Ishikawa (cell line): ENCODE measurements at regions not wholly inside any gene's neighbourhood (a gene's known extent, or its start where the extent isn't known, plus 50 kb on each side); places are given as distances from the start of the nearest gene placed in this dataset.

Experiments
- CEBPB ChIP-seq: IDR thresholded peaks from 2 replicates; pipeline ENCODE4 v1.6.1; 2012
- CREB1 ChIP-seq: IDR thresholded peaks from 2 replicates; pipeline ENCODE4 v1.6.1; 2012; ENCODE audit warnings: low read depth
- EGR1 ChIP-seq: IDR thresholded peaks from 2 replicates; pipeline ENCODE4 v1.6.1; 2012
- EP300 ChIP-seq: IDR thresholded peaks from 2 replicates; pipeline ENCODE4 v1.6.1; 2012; ENCODE audit warnings: borderline replicate concordance
- FOXM1 ChIP-seq: IDR thresholded peaks from 2 replicates; pipeline ENCODE4 v1.6.1; 2012; ENCODE audit warnings: low read depth, borderline replicate concordance
- NFIC ChIP-seq: IDR thresholded peaks from 2 replicates; pipeline ENCODE4 v1.6.1; 2012
- RAD21 ChIP-seq: IDR thresholded peaks from 2 replicates; pipeline ENCODE4 v1.6.1; 2012; ENCODE audit warnings: low read depth
- TAF1 ChIP-seq: IDR thresholded peaks from 2 replicates; pipeline ENCODE4 v1.6.1; 2012; ENCODE audit warnings: low read depth, mild to moderate bottlenecking
- TCF12 ChIP-seq: IDR thresholded peaks from 2 replicates; pipeline ENCODE4 v1.6.1; 2012; ENCODE audit warnings: low read depth
- TEAD4 ChIP-seq: IDR thresholded peaks from 2 replicates; pipeline ENCODE4 v1.6.1; 2012
- YY1 ChIP-seq: IDR thresholded peaks from 2 replicates; pipeline ENCODE4 v1.6.1; 2012; ENCODE audit warnings: low read depth
- ZBTB7A ChIP-seq: IDR thresholded peaks from 2 replicates; pipeline ENCODE4 v1.6.1; 2012; ENCODE audit warnings: low read depth
- TF ChIP-seq, protein P1 (sequence below): IDR thresholded peaks from 2 replicates; pipeline ENCODE4 v1.6.1; 2012; ENCODE audit warnings: low read depth, mild to moderate bottlenecking
- TF ChIP-seq, protein P2 (sequence below): IDR thresholded peaks from 2 replicates; pipeline ENCODE4 v1.6.1; 2012
- TF ChIP-seq, protein P3 (sequence below): IDR thresholded peaks from 2 replicates; pipeline ENCODE4 v1.6.1; 2012

DNA sequence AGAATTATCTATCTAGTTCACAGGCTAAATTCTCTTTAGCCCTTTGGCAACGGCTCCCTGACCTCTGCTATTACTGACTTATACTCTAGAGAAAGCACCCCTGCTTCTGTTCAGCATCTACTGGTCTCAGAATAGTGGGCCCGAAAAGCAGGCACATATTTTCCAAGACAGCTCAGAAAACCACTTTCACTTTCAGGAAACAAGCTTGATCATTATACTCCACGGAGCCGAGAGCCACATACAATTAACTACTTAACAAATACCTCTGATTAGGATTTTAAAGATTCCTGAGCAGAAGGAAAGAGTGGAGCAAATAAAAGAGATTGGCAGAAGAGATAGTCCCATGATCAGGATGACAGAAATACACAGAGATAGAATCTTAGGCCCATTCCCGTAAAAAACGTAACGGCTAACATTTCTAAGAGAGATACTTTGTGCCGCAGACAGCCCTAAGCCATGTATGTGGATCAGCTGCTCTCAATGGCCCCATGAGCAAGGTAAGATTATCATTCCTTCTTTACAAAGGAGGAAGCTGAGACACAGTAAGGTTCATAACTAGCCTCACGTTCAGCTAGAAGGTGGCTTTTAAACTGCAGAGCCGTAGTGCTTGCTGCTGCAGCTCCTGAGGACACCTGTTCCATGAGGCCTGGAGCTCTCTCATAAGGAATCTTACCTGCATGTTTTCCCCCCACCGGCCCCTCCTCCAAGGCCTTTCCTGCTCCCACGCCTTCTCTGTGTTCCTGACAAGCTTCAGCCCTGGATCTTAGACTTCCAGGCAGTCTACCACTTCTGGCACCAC, 227.2 kb downstream of the FOXO1 start:
- TF ChIP-seq EP300 (no peak), EGR1 (no peak), TCF12 (no peak), NFIC (no peak), FOXM1 (no peak), CREB1 (no peak), TEAD4 (no peak), ZBTB7A (no peak), RAD21 (no peak), CEBPB (no peak), YY1 (no peak), TAF1 (no peak)
- TF ChIP-seq, protein P1, sequence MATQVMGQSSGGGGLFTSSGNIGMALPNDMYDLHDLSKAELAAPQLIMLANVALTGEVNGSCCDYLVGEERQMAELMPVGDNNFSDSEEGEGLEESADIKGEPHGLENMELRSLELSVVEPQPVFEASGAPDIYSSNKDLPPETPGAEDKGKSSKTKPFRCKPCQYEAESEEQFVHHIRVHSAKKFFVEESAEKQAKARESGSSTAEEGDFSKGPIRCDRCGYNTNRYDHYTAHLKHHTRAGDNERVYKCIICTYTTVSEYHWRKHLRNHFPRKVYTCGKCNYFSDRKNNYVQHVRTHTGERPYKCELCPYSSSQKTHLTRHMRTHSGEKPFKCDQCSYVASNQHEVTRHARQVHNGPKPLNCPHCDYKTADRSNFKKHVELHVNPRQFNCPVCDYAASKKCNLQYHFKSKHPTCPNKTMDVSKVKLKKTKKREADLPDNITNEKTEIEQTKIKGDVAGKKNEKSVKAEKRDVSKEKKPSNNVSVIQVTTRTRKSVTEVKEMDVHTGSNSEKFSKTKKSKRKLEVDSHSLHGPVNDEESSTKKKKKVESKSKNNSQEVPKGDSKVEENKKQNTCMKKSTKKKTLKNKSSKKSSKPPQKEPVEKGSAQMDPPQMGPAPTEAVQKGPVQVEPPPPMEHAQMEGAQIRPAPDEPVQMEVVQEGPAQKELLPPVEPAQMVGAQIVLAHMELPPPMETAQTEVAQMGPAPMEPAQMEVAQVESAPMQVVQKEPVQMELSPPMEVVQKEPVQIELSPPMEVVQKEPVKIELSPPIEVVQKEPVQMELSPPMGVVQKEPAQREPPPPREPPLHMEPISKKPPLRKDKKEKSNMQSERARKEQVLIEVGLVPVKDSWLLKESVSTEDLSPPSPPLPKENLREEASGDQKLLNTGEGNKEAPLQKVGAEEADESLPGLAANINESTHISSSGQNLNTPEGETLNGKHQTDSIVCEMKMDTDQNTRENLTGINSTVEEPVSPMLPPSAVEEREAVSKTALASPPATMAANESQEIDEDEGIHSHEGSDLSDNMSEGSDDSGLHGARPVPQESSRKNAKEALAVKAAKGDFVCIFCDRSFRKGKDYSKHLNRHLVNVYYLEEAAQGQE: no peak
- TF ChIP-seq, protein P2, sequence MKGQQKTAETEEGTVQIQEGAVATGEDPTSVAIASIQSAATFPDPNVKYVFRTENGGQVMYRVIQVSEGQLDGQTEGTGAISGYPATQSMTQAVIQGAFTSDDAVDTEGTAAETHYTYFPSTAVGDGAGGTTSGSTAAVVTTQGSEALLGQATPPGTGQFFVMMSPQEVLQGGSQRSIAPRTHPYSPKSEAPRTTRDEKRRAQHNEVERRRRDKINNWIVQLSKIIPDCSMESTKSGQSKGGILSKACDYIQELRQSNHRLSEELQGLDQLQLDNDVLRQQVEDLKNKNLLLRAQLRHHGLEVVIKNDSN: no peak
- TF ChIP-seq, protein P3, sequence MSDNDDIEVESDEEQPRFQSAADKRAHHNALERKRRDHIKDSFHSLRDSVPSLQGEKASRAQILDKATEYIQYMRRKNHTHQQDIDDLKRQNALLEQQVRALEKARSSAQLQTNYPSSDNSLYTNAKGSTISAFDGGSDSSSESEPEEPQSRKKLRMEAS: no peak

DNA sequence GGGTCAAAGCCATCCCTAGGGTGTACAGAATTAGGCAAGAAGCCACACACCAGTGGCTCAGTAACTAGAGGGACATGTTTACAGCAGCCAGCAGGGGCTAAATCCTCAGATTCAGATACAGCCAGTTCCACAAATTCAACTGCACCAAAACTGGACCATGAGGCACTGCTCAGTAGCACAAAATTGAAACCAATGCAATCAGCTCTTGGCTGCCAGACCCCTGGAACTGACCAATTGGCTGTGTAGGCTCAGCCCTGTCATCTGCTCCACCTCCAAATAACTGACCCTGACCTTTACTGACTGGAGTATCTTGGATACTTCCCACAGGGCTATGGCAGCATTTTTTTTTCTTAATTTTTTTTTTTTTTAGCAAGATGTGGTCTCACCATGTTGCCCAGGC, 226.5 kb downstream of the FOXO1 start:
- TF ChIP-seq YY1 (no peak), CREB1 (no peak), TEAD4 (no peak), NFIC (no peak), ZBTB7A (no peak), TAF1 (no peak), EP300 (no peak), CEBPB (no peak), EGR1 (no peak), FOXM1 (no peak)
- TF ChIP-seq, protein P1: no peak
- TF ChIP-seq, protein P3: no peak
- TF ChIP-seq, protein P2: no peak

DNA sequence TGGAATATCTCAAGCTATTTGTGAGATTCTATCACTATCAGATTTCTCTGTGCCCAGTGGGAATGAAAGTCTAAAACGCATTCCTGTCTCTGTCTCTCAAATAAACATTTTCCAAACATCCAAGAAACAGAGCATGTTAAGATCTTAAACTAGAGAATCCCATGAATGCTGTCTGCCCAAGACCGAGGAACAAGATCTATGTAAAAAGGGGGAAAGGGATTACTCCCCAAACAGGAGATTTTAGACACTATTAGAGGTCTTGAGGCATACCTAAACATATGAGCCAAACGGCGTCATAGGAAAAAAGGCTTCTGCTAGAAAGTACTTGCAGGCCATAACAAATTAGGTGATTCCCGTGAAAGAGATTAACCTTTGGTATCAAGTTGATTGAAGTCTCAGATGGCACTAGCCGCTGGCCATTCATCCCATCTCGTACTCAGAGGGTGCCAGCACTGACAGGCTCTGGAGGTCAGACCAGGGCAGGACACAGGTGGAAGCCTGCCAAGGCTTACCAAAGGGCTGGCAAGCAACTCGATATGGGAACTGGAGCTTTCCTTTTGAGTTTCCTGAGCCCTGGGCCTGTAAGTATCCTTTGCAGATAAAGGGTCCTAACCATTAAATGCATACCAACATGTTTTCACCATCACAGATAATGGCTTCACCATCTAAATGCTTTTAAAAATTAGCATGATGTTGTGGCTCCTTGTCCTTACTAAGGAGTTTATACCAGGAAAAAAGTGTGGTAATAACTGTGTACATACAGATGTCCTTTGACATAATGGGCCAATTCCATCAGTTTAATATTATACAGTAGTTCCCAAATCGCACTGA, 225.2 kb downstream of the FOXO1 start:
- TF ChIP-seq, protein P1: no peak
- no peak for TF ChIP-seq FOXM1
- TF ChIP-seq YY1: no peak
- TF ChIP-seq TEAD4: no peak
- TF ChIP-seq TCF12: no peak
- TF ChIP-seq CEBPB: no peak
- TF ChIP-seq EGR1: no peak
- TF ChIP-seq, protein P2: no peak
- TF ChIP-seq CREB1: no peak
- TF ChIP-seq ZBTB7A: no peak
- TF ChIP-seq, protein P3: no peak
- TF ChIP-seq RAD21: peak; percentile 18; the same call in 1 of the 2 replicates
- peak; percentile 69 for TF ChIP-seq NFIC
- TF ChIP-seq EP300: peak; percentile 19; the same call in 1 of the 2 replicates
- no peak for TF ChIP-seq TAF1
